GM18868 (cell line): ENCODE measurements at regions not wholly inside any gene's neighbourhood (a gene's known extent, or its start where the extent isn't known, plus 50 kb on each side); places are given as distances from the start of the nearest gene placed in this dataset.
A peak's percentile ranks its signal among the peaks of the same experiment; 100 is the strongest.

Experiments used
- ATAC-seq: cut with Tn5 transposase; IDR thresholded peaks from one replicate; pipeline ENCODE4 v1.9.1; 2021; ENCODE audit warnings: mild to moderate bottlenecking, moderate library complexity; ENCODE audit not compliant: unreplicated experiment

GRCh38 chr21:36532769-36533467, 53.0 kb upstream of the CLDN14 start:
- no peak for ATAC-seq

GRCh38 chr21:36533468-36533848, 53.5 kb upstream of the CLDN14 start:
- no peak for ATAC-seq

DNA sequence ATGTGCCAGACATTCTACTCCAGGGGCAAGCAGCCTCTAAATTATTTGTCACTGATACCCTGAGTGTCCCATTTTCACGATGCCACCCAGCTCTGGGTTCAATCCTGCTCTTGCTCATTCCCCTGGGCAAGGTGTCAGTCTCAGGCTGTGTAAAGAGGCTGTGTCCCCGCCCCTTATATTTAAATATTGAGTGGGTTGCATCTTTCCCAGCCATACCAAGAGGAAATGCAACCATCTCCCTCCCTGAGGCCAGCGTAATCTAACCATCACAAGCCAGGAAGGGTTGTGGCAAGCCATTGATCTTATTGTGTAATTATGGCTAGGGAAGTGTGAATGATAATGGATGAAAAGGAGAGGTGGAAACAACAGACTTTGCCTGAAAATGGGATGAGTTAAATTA, 54.7 kb upstream of the CLDN14 start:
- no peak for ATAC-seq

- ATAC-seq, result peak; percentile 80
These were observed 55.8 kb upstream of the CLDN14 start for GRCh38 chr21:36535618-36536241.

DNA sequence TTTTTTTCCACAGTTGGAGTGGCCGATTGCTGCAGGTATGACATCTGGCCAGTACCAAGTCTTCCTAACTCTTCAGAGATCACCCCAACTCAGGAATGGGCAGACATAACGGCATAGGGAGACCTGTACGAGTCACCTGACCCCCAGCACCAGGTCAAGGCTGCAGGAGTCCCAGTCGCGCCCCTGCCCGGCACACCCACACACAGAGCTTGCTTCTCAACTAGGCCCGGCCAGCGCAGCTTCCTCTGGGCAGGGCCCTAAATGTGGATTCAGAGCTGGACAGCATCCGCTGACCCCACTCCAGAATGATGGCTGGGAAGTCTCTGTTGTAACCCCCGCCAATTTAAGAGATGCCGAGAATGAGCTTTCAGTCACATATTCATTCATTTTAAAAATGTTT, 58.8 kb upstream of the CLDN14 start:
- ATAC-seq, result no peak

GRCh38 chr21:36539434-36540150, 59.7 kb upstream of the CLDN14 start:
- ATAC-seq, result no peak

DNA sequence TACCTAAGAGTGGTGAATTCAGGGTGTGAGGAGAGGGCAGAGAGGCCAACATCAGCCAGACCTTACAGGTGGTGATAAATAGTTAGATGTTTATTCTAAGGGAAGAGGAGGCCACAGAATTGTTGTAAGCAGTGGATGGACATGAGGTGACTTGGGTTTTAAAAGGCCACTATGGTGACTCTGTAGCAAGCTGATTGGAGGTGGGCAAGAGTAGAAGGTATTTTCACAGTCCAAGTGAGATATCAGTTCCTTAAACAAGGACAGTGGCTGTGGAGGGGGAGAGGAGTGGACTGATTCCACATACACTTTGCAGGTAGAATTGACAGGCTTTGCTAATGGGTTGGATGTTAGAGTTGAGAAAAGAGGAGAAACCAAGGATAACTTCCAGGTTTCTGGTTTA, 60.8 kb upstream of the CLDN14 start:
- ATAC-seq, result no peak

DNA sequence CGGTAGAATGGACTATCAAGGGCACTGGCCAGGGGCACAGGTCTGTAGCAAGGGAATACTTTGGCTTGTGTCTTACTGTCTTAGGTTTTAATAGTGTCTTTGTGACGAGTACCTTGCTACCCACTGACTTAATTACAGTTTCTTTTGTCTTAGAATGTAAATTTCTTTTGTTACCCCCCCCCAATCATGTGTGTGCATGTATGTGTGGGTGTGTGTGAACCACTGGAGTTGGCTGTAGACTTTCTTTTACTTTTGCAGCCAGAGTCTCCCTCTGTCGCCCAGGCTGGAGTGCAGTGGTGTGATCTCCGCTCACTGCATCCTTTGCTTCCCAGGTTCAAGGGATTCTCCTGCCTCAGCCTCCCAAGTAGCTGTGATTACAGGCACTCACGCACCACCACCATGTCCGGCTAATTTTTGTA, 61.8 kb upstream of the CLDN14 start:
- ATAC-seq, result no peak

DNA sequence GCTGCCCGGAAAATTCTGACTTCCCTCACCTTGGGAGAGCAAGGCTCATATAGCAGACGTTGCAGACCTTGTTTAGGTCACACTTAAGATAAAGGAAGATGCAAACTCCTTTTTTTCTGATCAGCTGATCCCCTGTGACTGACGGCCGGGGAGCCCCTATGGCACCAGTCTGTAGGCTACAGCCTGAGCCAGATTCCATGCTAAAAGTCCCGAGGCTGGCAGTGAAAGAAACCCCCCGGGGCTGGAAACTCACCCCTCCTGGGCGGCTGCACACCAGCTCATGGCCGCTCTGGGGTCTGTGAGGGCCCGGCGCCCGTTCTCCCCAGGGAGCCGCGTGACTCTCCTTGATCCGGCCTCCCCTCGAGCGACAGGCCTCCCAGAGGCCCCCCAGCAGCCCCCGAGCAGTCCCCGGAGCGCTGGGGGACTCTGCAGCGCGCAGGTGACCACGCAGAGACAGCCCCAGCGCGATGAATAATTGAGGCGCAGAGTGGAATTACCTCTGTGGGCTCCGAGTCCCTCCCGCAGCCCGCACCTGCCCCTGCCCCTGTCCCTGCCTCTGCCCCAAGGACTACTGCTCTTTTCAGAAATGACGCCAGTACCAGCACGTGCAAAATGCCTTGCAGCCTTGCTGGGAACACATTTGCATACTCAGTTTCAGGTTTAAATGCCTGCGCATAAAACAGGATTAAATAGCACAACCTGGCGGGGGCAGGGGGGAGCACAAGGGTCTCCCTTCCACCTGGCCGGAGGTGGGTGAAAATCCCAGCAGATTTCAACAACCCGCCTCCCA, 62.6 kb upstream of the CLDN14 start:
- peak; percentile 77 for ATAC-seq

- no peak for ATAC-seq
These were observed 64.0 kb upstream of the CLDN14 start for GRCh38 chr21:36543924-36544323.

DNA sequence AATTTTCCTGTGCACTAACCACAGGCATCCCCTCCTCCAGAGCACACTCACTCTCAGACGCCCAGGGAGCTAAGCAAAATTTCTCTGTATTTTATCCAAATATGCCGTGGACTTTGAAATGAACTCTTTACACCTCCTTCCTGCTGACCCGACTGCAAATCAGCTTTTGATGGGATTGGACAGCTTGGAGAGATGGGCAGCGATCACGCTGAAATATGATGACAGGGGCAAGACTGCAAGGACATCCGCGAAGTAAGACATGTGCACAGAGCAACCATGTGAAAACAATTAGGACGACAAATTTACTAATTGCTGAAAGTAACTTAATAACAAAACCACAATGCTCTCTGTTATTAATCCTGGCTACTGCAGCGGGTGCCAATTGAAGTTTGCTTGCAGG, 64.6 kb upstream of the CLDN14 start:
- ATAC-seq, result no peak

- no peak for ATAC-seq
These were observed 66.0 kb upstream of the CLDN14 start for GRCh38 chr21:36545776-36546511.

GRCh38 chr21:36547464-36547863, 67.5 kb upstream of the CLDN14 start:
- no peak for ATAC-seq

DNA sequence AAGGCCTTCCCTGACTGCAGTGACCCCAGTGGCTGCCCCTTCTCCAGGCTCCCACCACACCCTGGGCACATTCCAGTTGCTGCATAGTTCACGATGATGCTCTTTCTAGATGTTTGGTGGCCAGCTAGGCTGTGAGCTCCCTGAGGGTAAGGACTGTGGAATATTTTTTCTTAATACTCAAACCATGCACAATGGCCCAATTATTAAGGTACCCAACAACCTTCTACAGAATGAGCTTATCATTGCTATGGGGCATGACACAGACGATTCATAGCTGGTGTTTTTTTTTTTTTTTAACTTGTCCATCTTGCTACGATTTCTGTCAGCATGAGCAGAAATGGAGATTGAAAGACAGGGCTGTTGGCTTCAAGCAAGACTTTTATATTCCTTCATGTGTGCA, 68.9 kb upstream of the CLDN14 start:
- no peak for ATAC-seq

GRCh38 chr21:36549470-36549869, 69.5 kb upstream of the CLDN14 start:
- ATAC-seq, result no peak

DNA sequence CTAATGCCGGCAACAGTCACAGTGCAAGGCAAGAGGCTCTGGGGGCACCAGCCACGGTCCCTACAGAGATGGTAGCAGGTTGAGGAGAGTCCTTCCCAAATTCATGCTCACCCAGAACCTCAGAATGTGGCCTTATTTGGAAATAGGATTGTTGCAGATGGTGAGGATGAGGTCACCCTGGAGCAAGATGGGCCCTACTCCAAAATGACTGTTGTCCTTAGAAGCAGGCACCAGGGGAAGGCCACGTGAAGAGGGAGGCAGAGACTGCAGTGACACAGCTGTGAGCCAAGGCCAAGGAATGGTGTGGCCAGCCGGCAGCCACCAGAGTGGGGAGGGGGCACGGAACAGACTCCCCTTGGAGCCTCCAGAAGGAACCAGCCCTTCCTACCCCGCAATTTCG, 70.8 kb upstream of the CLDN14 start:
- ATAC-seq, result no peak

DNA sequence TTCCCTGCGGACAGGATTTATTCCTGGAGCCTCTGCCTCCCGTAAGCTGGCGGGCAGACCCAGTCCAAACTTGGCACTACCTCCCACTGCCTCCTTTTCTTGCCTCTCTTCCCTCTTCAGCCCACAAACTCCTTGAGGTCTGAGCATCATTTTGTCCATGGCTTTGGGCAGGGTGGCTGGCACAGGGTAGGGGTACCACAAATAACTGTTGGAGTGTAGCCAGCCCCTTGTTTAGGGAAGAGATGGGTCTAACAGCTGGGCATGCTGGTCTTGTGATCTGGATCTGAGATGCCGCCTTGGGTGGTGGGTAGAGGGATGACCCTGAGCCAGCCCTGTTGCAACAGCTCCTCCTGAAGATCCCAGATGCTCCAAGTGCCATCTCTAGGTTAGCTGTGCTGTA, 71.4 kb upstream of the CLDN14 start:
- ATAC-seq, result no peak

- no peak for ATAC-seq
These were observed 72.0 kb upstream of the CLDN14 start for GRCh38 chr21:36551731-36552433.

DNA sequence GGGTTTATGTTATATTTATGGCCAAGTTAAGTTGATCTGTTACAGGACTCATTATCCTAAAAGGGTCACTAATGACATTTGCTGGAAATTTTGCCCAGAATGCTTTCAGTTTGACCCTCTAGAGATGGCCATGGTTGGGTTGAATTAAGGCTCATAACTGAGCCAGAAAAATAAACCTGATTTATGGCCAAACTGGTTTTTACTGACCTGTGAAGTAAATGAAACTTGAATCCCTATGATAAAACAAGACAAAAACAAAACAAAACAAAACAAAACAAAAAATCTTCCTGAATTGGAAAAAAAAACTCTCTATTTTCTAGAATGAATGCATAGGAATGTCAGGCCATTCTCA, 72.5 kb upstream of the CLDN14 start:
- ATAC-seq, result no peak

DNA sequence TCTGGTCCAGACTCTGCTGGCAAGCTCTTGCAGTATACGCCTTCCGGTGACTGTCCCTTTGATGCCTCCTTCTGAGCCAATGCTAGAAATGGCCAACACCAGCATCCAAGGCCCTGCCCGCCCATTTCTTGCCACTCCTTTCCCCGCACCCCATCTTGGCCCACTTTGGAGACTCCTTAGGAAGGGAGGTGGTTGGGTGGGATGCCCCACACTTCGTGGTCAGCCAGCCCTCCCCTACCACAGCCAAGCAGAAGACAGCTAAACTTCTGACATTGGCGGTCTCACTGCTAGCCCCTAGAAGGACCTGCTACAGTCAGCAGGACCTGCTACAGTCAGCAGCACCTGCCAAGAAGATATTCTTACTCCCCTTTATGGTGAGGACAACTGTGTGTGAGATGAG, 73.5 kb upstream of the CLDN14 start:
- no peak for ATAC-seq
